GM19455 (cell line): ENCODE measurements at regions not wholly inside any gene's neighbourhood (a gene's known extent, or its start where the extent isn't known, plus 50 kb on each side); places are given as distances from the start of the nearest gene placed in this dataset.

ENCODE experiments used
- ATAC-seq: cut with Tn5 transposase; IDR thresholded peaks from one replicate; pipeline ENCODE4 v1.9.1; 2021; ENCODE audit not compliant: unreplicated experiment

DNA sequence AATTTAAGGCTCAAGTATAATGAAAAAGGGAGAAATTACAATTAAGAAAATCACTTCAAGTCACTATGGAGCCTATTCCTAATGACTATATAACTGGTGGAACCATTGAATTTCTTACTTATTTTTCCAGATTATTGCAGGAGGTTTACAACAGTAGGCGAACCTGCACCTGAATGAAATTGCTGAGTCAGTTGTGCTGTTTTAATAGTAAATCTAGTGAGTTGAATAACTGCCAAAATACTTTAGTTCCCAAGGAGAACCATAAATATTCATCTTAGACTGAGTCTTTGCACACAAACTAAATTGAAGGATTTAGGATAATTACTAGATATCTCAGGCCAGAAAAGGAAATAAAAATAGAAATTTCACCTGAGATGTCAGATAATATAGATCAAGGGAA is 1052.8 kb downstream of the NAALADL2 start:
- no peak for ATAC-seq

DNA sequence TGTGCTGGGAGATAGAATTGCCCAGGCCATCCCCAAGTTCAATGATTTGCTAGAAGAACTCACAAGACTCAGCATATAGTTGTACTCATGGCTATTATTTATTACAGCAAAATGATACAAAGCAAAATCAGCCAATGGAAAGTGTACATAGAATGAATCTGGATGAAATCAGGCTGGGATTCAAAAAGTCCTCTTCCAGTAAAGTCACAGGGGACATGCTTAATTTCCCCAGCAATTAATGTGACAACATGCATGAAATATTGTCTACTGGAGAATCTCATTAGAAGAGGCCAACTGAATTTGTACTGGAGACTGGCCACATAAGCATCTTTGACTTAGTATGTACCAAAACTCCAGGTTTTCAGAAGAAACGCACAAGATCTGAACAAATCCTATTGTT is 1043.1 kb downstream of the NAALADL2 start:
- ATAC-seq = no peak

DNA sequence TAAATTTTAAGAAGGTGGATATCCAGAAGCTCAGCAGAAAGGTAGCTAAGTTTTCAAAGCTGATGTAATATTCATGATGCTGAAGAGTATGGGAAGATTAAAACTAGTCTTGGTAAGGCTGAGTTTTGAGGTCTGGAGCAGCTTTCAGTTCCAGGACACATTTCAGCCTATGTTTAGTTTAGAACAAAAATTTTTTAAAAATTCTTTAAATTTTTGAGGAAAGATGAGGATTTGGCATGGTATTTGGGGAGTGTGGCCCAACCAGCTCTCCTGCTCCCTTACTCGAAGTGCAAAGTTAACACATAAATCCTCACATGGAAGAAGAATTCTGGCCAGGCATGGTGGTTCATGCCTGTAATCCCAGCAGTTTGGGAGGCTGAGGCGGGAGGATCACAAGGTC is 1039.1 kb downstream of the NAALADL2 start:
- ATAC-seq = no peak

DNA sequence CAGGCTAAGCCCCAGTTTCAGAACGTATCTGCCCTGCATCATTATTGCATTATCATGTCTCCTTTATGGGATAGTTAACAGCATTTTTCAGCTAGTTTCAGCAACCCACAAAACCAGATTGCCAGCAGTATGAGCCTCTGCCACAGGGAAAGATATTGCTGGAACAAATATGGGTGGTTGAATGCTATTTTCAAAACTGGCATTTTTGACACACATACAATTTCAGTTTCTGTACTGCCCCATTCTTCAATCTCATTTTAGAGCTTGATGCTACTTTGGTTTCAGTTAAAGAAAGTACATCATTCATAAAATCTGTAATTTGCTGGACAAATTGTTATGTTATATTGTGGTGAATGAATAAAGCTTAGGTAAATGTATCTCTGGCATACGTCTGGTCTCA is 1037.5 kb downstream of the NAALADL2 start:
- no peak for ATAC-seq

DNA sequence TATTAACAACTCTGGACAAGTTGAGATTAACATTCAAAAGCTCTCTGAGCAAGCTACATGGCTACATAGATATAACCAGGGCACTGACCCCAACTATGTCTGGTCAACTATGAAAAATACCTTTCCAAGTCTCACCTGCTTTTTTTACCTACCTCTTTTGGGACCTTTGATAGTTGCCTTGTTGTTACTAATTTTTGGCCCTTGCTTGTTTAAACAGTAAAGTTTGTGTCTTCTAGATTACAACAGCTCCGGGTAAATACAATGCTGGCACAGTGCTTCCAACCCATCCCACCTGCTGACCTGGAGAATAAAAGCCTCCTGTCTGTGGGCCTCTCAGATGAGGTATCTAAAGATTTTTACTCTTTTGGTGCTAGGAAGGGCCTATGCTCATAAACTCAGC is 1036.6 kb downstream of the NAALADL2 start:
- no peak for ATAC-seq

DNA sequence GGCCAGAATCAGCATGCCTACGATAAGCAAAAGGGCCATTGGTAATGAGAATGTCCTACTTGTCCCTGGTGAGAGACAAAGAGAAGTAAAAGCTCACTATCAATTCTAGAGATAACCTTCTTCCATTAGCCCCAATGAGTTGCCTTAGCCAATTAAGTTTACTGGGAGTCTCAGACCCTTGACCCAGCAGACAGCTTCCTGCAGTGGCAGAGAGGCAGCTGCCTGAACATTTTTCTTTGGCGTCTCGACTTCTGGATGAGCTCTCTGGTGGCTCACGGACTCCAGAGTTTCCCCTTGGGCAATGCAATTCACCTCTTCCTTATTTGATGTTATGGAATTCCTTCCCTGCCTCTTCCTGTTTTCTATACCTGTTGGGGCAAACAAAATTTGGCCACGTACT is 1034.4 kb downstream of the NAALADL2 start:
- no peak for ATAC-seq

DNA sequence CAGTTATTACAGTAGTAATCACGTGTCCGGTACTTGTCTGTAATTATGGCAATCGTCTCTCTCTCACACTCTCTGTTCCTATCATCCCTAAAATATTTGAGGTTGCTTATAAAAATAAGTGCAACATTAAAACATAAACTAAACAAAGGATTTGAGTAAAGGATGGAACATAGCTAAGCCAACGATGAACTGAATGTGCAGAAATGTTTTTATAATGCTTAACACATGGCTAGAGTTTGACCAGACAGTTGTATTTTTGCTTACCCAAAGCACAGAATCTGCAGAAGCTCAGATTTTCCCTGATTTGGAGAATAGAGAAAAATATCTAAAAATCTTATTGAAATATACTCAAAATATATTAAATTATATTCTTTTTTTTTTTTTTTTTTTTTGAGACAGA is 1030.9 kb downstream of the NAALADL2 start:
- ATAC-seq = no peak

DNA sequence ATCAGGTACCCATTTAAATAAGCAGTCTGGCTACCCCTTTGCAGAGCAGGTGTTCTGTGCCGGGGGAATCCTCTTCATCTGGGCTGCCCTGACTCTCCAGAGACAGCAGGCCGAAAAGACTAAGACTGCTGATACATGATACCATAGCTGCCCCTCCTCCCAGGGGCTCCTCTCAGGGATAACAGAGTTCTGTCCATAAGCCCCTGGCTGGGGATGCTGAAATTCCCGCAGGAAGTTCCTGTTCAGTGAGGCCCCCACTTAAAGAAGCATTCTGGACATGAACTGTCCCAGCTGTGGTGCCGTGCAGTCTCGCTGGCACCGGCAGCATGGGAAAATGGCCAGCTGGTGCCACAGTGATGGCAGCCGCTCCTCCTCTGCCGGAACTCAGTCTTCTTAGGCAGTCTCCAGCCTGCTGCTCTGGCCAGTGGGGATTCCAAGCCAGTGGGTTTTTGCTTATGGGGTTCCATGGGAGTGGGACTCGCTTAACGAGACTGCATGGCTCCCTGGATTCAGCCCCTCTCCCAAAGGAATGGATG is 1026.2 kb downstream of the NAALADL2 start:
- ATAC-seq = no peak

DNA sequence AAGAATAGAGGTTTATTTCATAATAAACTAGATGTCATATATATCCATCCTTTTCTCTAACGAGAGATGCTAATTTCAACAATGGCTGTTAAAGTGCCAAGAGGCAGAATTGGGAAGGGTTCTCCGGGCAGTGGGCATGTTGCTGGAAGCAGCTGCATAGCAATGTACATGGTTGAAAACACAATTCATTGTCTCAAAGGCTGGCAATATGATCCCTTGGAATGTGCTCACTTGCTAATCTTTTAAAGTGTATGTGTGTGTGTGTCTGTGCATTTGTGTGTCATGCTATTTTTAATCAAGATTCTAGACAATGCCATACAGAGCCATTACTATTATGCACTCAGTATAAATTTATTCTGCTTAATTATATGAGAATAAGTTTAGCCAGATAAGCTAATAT is 1020.3 kb downstream of the NAALADL2 start:
- ATAC-seq = no peak

DNA sequence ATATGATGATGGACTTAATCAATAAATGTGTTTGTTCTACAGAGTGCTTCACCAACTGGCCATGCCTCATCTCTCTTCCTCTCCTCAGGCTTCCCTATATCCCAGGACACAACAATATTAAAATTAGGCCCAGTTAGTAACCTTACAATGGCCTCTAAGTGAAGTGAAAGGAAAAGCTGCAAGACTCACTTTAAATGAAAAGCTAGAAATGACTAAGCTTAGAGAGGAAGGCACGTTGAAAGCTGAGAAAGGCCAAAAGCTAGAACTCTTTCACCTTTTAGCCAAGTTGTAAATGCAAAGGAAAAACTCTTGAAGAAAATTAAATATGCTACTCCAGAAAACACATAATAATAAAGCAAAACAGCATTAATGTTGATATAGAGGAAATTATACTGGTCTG is 1010.3 kb downstream of the NAALADL2 start:
- no peak for ATAC-seq

DNA sequence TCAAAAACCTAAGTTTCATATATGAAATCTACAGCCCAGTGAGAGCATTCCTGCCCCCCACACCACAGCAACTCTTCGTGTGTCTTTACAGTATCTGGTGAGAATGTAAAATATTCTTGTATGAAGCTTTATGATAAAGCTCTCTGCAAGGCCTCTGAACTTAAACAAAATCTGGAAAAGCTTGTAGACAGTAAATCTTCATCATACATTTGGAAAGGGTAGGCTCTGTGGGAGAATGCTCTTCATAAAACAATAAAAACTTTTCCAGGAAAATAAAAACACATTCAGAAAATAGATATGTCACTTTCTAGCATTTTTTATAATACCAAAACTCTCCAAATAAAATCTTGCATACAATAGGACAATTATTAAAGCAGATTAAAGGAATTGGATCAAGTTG is 1009.5 kb downstream of the NAALADL2 start:
- no peak for ATAC-seq

DNA sequence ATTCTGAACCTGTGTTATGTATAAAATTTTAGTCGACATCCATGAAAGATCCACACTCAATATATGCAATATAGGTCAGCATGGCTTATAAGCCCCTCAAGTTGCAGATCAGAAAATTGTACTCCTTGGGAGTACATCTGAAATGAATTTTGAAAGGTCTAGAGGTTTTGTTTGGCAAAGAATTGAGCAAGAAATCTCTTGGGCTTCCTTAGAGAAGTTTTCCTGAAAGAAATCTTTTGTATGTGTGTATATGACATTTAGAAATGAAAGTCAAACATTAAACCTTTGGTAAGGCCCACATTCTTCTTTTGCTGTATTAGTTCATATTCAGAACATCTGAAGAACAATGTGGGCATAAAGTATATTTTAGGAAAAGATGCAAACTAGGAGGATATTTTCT is 1006.6 kb downstream of the NAALADL2 start:
- ATAC-seq = no peak

DNA sequence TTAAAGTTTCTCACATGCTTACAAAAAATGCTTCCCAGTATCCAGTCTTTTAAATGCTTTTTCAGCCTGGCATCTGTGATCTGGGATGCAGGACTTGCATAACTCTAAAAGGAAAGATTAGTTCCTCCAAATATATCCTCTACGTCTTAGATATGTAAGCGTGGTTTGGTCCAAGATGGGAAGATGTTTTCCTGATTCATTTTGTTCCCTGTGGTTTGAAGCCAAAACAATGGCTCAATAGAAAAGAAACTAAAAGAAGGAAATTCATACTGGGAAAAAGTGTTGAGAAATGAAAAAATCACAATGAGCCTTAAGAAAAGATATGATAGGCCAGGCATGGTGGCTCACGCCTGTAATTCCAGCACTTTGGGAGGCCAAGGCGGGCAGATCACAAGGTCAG is 1002.8 kb downstream of the NAALADL2 start:
- no peak for ATAC-seq
